ENCODE measurements at regions not wholly inside any gene's neighbourhood (a gene's known extent, or its start where the extent isn't known, plus 50 kb on each side); places are given as distances from the start of the nearest gene placed in this dataset.

- Mint-ChIP-seq H3K27ac (no peak overlapping the region), H3K36me3 (ENCODE audit: low read depth) (no peaks in the 10 kb centered on the region), H3K4me3 (no peak overlapping the region), H3K27me3 (ENCODE audit: insufficient read depth, low read depth, poor library complexity) (no peaks in the 10 kb centered on the region), H3K4me1 (no peaks in the 10 kb centered on the region), H3K9me3 (no peaks in the 10 kb centered on the region)
- H3K27me3 ChIP-seq (ENCODE audit: insufficient read depth): no peaks in the 10 kb centered on the region
- no peak overlapping the region for H3K4me2 ChIP-seq
- no peaks in the 10 kb centered on the region for H3F3A ChIP-seq (replicated peaks; ENCODE audit: low read depth)
- no peak for TF ChIP-seq ZNF331 (CRISPR knock-in tag; IDR thresholded peaks at IDR 0.05; ENCODE audit: low read depth)
- TF ChIP-seq EZH2 (IDR thresholded peaks at IDR 0.05; ENCODE audit: low read depth, unreplicated experiment): no peak
- no peak for TF ChIP-seq POLR2AphosphoS5 (IDR thresholded peaks at IDR 0.05; ENCODE audit: low read depth)
- no peak for TF ChIP-seq EZH2phosphoT487 (IDR thresholded peaks at IDR 0.05; ENCODE audit: unreplicated experiment)
- TF ChIP-seq JUNB (IDR thresholded peaks at IDR 0.05; ENCODE audit: unreplicated experiment): no peak
- no peak for TF ChIP-seq ETS1 (IDR thresholded peaks at IDR 0.05)
- TF ChIP-seq ZNF462 (CRISPR knock-in tag; IDR thresholded peaks at IDR 0.05): no peak
- no peak for TF ChIP-seq ZNF114 (CRISPR knock-in tag; IDR thresholded peaks at IDR 0.05)
- TF ChIP-seq CREB1 (CRISPR knock-in tag; IDR thresholded peaks at IDR 0.05; ENCODE audit: low read depth): no peak
- TF ChIP-seq CTCF (conservative IDR thresholded peaks at IDR 0.05; ENCODE audit: low read depth in 2 of 2): no peak
- TF ChIP-seq REST (IDR thresholded peaks at IDR 0.05; ENCODE audit: unreplicated experiment): no peak
- TF ChIP-seq NANOG (IDR thresholded peaks at IDR 0.05; ENCODE audit: borderline replicate concordance): no peak
- TF ChIP-seq STAT1 (IDR thresholded peaks at IDR 0.05; ENCODE audit: unreplicated experiment): no peak
- no peaks in the 10 kb centered on the region for H3K79me2 ChIP-seq (replicated peaks; ENCODE audit: insufficient read depth)
- H3K27ac ChIP-seq (ENCODE audit: low read depth): no peak overlapping the region
- no peak overlapping the region for H2AFZ ChIP-seq
- no peaks in the 10 kb centered on the region for H3K9me2 ChIP-seq (ENCODE audit: insufficient read depth)
- H3K4me1 ChIP-seq (ENCODE audit: insufficient read depth): no peaks in the 10 kb centered on the region
- no peaks in the 10 kb centered on the region for H4K20me1 ChIP-seq (replicated peaks; ENCODE audit: insufficient read depth)
- no peak for ATAC-seq
- H3K36me3 ChIP-seq (ENCODE audit: insufficient read depth): no peaks in the 10 kb centered on the region
- no peak for DNase-seq (ENCODE audit: low spot score)
- H3K4me3 ChIP-seq: no peak overlapping the region
Observed at GRCh38 chr4:57602141-57602540, 492.0 kb upstream of the IGFBP7 start.

Data from GM23338 (cell line).